Thyroid gland (tissue), 4 donors: ENCODE measurements at regions not wholly inside any gene's neighbourhood (a gene's known extent, or its start where the extent isn't known, plus 50 kb on each side); places are given as distances from the start of the nearest gene placed in this dataset.

Experiments
- CTCF ChIP-seq, 6 experiments: fragments of 200-600 bp in 3 of 6; fragments of 450-650 bp in 3 of 6; sonication (generic) in 3 of 6; IDR thresholded peaks; one replicate each; pipeline ENCODE4 v1.5.1; 2016 to 2019; ENCODE audit warnings: antibody characterized with exemption in 6 of 6, mild to moderate bottlenecking in 2 of 6, inconsistent platforms in 1 of 6, moderate library complexity in 1 of 6
- POLR2A ChIP-seq, 2 donors: fragments of 450-650 bp; IDR thresholded peaks; one replicate each; pipeline ENCODE4 v1.6.1; 2017; ENCODE audit warnings: antibody characterized with exemption in 2 of 2, mild to moderate bottlenecking in 2 of 2, moderate library complexity in 1 of 2

- TF ChIP-seq POLR2A (IDR thresholded peaks at IDR 0.05) (no peak), CTCF (IDR thresholded peaks at IDR 0.05) (no peak)
These were observed 1531.8 kb downstream of the PCDH7 start for GRCh38 chr4:32251926-32252325.
